HG03039 (cell line): ENCODE measurements at regions not wholly inside any gene's neighbourhood (a gene's known extent, or its start where the extent isn't known, plus 50 kb on each side); places are given as distances from the start of the nearest gene placed in this dataset.
"Not testable (repeated sequence)": the region's sequence is repeated elsewhere in the genome, so short reads cannot be mapped to it uniquely, and the experiment has no call there.

ENCODE experiments used
- ATAC-seq: cut with Tn5 transposase; IDR thresholded peaks from one replicate; pipeline ENCODE4 v1.9.1; 2021; ENCODE audit warnings: mild to moderate bottlenecking, moderate library complexity; ENCODE audit not compliant: unreplicated experiment

GRCh38 chr4:148575577-148575976 is 133.4 kb upstream of the NR3C2 start:
- ATAC-seq, result no peak

GRCh38 chr4:148574911-148575310 is 132.7 kb upstream of the NR3C2 start:
- no peak for ATAC-seq

DNA sequence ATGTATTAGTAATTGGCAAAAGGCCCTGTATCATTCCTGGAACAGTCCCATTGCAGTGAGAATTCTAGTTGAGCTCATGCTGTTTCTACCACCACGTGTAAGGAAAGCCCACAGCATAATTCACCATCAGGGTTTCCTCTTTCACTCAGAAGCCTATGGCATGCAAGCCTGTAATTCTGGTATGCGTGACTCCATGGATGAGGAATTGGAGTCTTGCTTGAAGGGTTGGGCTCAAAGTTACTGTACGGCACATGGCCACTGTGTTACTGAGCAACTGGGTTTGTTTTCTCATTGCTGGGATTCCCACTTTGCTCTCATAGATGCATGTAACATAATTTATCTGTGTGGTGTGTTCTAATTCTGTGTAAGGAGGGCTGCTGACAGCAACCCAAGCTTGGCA is 132.3 kb upstream of the NR3C2 start:
- no peak for ATAC-seq

DNA sequence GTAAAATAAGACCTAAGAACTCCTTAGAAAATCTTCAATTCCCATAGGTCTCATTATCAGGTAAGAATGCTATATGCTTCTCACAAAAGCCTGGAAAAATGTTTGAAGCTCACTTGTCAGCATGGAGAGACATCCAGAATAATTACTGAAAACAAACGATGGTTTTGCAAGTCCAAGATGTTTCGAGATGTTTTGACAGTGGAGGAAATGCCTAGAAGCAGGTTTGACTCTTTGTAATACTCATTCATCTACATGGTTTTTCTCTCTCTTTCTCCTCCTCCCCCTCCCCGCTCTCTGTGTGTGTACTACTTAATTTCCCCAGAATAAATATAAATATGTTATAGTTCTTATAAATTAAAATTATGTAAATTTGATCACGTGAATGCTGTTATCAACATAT is 131.9 kb upstream of the NR3C2 start:
- no peak for ATAC-seq

DNA sequence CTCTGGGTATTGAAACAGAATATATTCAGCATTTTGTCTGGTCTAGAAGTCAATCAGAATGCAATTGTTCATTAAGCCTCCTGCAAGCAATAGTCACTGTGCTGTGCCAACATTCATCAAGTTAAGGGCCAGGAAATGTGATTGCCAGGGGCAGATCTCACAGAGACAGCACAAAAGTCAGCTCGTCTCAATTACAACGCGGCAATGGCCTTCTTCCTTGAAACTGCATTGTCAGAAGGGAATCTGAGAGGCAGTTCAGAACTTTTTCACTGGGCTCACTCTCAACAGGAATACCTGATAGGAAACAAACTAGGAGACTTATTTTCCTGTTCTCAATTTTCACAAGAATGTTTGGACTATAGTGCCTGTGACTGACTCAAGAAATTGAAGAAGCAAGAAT is 131.1 kb upstream of the NR3C2 start:
- ATAC-seq, result no peak

DNA sequence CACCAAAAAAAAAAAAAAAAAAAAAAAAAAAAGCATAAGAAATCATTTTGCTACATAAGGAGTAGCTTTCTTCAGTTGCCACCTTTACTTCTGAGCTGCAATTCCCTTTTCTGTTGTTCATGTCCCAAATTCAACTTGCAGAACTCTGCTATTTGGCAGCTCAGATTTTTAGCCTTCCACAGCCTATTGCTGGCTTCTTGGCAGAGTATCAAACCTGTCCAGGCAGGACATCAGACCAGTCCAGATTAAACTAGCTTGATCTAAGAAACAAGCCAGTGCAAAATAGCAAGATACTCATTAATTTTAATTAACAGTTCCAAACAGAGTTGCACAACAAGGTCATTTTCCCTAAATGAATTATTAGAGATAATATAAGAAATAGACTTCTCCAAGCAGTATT is 123.6 kb upstream of the NR3C2 start:
- ATAC-seq, result no peak

- ATAC-seq, result no peak
Observed at GRCh38 chr4:148563684-148564083, 121.5 kb upstream of the NR3C2 start.

- ATAC-seq, result no peak
Observed at GRCh38 chr4:148561467-148561866, 119.3 kb upstream of the NR3C2 start.

DNA sequence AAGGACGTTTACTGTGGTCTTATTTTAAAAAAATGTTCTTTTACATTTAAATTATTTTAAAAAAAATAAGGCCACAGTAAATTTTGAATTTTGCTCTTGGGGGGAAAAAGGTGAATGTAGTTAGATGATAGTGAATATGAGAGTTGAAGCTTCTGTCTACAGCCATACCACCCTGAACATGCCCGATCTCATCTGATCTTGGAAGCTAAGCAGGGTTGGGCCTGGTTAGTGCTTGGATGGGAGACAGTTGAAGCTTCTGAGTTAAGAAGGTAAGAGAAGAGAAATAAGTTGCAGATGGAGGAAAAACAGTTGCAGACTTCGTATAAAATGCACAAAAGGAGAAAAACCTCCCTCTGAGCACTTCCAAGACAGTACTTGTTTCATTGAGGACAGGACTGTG is 115.6 kb upstream of the NR3C2 start:
- no peak for ATAC-seq

DNA sequence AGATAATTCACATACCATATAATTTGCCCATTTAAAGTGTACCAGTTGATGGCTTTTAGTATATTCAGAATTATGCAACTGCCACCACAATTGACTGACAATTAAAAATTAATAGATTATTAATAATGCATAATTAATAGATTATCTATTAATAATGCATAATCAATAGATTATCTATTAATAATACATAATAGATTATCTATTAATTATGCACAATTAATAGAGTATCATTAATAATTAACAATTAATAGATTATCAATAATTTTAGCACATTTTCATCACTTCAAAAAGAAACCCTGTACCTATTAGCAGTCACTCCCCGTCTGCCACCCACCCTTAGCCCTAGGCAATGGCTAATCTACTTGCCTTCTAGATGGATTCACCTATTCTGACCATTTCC is 108.6 kb upstream of the NR3C2 start:
- no peak for ATAC-seq

GRCh38 chr4:148542922-148543623 is 100.9 kb upstream of the NR3C2 start:
- no peak for ATAC-seq

- ATAC-seq, result no peak
Observed at GRCh38 chr4:148540622-148541326, 98.6 kb upstream of the NR3C2 start.

GRCh38 chr4:148539387-148539786 is 97.2 kb upstream of the NR3C2 start:
- ATAC-seq, result no peak

DNA sequence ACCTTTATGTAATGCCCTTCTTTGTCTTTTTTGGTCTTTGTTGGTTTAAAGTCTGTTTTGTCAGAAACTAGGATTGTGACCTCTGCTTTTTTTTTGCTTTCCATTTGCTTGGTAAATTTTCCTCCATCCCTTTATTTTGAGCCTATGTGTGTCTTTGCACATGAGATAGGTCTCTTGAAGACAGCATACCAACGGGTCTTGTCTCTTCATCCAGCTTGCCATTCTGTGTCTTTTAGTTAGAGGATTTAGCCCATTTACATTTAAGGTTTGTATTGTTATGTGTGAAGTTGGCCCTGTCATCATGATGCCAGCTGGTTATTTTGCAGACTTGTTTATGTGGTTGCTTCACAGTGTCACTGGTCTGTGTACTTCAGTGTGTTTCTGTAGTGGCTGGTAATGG is 91.6 kb upstream of the NR3C2 start:
- not testable (repeated sequence) for ATAC-seq

- no peak for ATAC-seq
Observed at GRCh38 chr4:148530114-148530513, 87.9 kb upstream of the NR3C2 start.

DNA sequence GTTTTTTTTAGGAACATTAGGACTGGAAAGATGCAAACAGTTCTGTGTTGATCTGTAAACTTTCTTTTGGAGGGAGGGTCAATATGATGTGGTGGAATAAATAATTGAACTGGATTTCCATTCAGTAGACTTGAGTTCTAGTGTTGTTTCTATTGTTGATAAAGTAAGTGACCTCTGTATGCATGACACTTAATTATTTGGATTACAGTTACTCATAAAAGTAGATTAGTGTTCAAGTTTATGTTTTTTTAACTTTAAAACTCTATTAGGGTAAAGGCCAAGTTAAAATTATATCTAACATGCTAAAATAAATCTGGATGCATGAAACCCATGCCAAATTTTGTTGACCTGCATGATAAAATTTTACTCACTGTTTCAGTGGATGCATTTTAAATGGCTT is 85.4 kb upstream of the NR3C2 start:
- ATAC-seq, result no peak

DNA sequence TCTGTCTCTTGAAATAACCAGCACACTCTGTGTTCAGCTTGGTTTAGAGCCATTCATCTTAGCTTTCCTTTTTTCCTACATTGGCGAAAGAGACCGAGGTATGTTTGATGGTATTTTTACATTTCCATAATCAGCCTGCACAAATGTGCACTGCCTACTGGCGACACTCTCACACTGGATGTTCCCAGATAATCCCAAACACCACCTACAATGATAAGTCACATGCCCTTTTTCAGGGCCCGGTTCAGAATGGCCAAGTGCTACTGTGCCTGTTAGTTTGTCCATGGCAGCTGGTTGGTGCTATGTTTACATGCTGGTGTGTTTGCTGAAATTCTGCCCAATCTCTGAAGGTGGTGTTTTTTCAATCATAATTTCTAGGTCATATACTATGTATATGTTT is 80.8 kb upstream of the NR3C2 start:
- ATAC-seq, result no peak

GRCh38 chr4:148515248-148515647 is 73.0 kb upstream of the NR3C2 start:
- ATAC-seq, result no peak

GRCh38 chr4:148514581-148514980 is 72.4 kb upstream of the NR3C2 start:
- ATAC-seq, result no peak

GRCh38 chr4:148514041-148514440 is 71.8 kb upstream of the NR3C2 start:
- ATAC-seq, result no peak

DNA sequence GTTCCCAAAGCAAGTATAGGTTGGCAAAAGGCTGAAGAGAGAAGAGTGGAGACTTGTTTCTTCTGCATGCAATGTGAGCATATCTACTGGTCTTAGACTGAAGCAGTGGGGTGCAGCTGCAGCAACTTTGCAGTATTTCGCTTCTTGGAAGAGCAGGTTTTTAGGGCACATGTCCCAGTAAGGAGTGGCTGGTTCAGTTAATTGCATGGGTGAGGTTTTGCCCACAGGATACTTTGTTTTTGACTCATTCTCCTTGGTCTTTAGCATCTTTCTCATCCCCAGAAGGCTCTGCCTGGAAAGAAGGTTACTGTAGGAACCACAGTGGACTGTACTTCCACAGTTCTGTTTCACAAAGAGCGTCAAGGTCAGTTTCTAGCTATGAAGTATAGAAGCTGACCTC is 68.0 kb upstream of the NR3C2 start:
- ATAC-seq, result no peak

- no peak for ATAC-seq
Observed at GRCh38 chr4:148503681-148504080, 61.5 kb upstream of the NR3C2 start.

- no peak for ATAC-seq
Observed at GRCh38 chr4:148497258-148497657, 55.0 kb upstream of the NR3C2 start.
